GM12878 (cell line): ENCODE measurements at regions not wholly inside any gene's neighbourhood (a gene's known extent, or its start where the extent isn't known, plus 50 kb on each side); places are given as distances from the start of the nearest gene placed in this dataset.

Experiments used
- ATAC-seq: fragments of 200-7000 bp; cut with Tn5 transposase; 3 replicates; pipeline ENCODE4 v1.9.1; 2020; ENCODE audit warnings: mild to moderate bottlenecking, moderate library complexity
- BruUV-seq: library from RNA; stranded (reverse); fragments of 400-500 nt; replicated peaks from 2 replicates; lab custom pipeline; 2021; lab: Mats Ljungman, UMichigan
- CTCF ChIA-PET: fragments of 300-600 bp; sonication (Branson Sonifier 250); formaldehyde crosslinking; extraction: SDS; loops from one replicate; lab custom pipeline; 2021; ENCODE audit warnings: inconsistent platforms; lab: Yijun Ruan, JAX
- POLR2A ChIA-PET: fragments of 350-600 bp; formaldehyde crosslinking; extraction: SDS; loops from one replicate; lab custom pipeline; 2021; ENCODE audit warnings: inconsistent platforms; lab: Charles Lee
- RAD21 ChIA-PET: fragments of 300-600 bp; sonication (Branson Sonifier 250); formaldehyde crosslinking; loops from one replicate; lab custom pipeline; 2023; ENCODE audit warnings: antibody characterized with exemption; ENCODE audit not compliant: unreplicated experiment; lab: Charles Lee
- SMC1A ChIA-PET: fragments of 300-600 bp; sonication (Branson Sonifier 250); formaldehyde crosslinking; loops from one replicate; lab custom pipeline; 2023; ENCODE audit not compliant: unreplicated experiment, uncharacterized antibody; lab: Charles Lee
- DNase-seq: peaks from one replicate; pipeline ENCODE4 v3.0.0-alpha.2; 2011; ENCODE audit warnings: low read depth, low spot score
- FAIRE-seq: peaks from 3 replicates; lab custom pipeline; 2011; peaks lifted over from hg19 to GRCh38; lab: Jason Lieb, UNC
- H2AFZ ChIP-seq: 2 replicates; pipeline ENCODE4 v1.6.0; 2011; ENCODE audit warnings: low read depth, low read length, control low read depth; ENCODE audit not compliant: control insufficient read depth
- H3K27ac ChIP-seq: 2 replicates; pipeline ENCODE4 v1.5.1; 2011; ENCODE audit warnings: control low read depth; ENCODE audit not compliant: control insufficient read depth, insufficient read depth
- H3K27me3 ChIP-seq, 2 experiments: replicated peaks in 1 of 2; 2 replicates each; pipeline versions ENCODE4 v1.6.0 to v1.6.1; 2011; ENCODE audit warnings: low read length in 1 of 2; ENCODE audit not compliant: control insufficient read depth in 2 of 2, insufficient read depth in 2 of 2
- H3K36me3 ChIP-seq, 2 experiments: 2 replicates each; pipeline ENCODE4 v1.5.1; 2011; ENCODE audit warnings: low read length in 1 of 2; ENCODE audit not compliant: control insufficient read depth in 2 of 2, insufficient read depth in 2 of 2
- H3K4me1 ChIP-seq: 2 replicates; pipeline ENCODE4 v1.6.1; 2011; ENCODE audit warnings: mild to moderate bottlenecking, low read length, moderate library complexity, mixed read lengths; ENCODE audit not compliant: control insufficient read depth, insufficient read depth
- H3K4me2 ChIP-seq: 2 replicates; pipeline ENCODE4 v1.6.0; 2011; ENCODE audit warnings: control low read depth; ENCODE audit not compliant: control insufficient read depth, insufficient read depth
- H3K4me3 ChIP-seq: fragments of 200-600 bp; sonication (generic); 2 replicates; pipeline ENCODE4 v1.5.1; 2016
- H3K79me2 ChIP-seq: 2 replicates; pipeline ENCODE4 v1.6.0; 2011; ENCODE audit warnings: low read length; ENCODE audit not compliant: control insufficient read depth, insufficient read depth
- H3K9ac ChIP-seq: 2 replicates; pipeline ENCODE4 v1.8.0; 2011; ENCODE audit warnings: low read length, control low read depth, mixed read lengths; ENCODE audit not compliant: control insufficient read depth, insufficient read depth
- H3K9me3 ChIP-seq: replicated peaks from 3 replicates; pipeline ENCODE4 v1.5.1; 2011; ENCODE audit warnings: mild to moderate bottlenecking, low read length; ENCODE audit not compliant: control insufficient read depth, insufficient read depth
- H4K20me1 ChIP-seq: 2 replicates; pipeline ENCODE4 v1.6.0; 2011; ENCODE audit not compliant: control insufficient read depth, insufficient read depth
- BHLHE40 ChIP-seq, 2 experiments: fragments of 450-650 bp in 1 of 2; IDR thresholded peaks; 2 replicates each; pipeline ENCODE4 v1.6.1; 2011 to 2017; ENCODE audit warnings: low read depth in 2 of 2, borderline replicate concordance in 1 of 2, improper control_type of control experiment in 1 of 2, low read length in 1 of 2, mild to moderate bottlenecking in 1 of 2
- BMI1 ChIP-seq: fragments of 450-650 bp; IDR thresholded peaks from 2 replicates; pipeline ENCODE4 v1.6.1; 2016; ENCODE audit warnings: mild to moderate bottlenecking, moderate library complexity, borderline replicate concordance
- CHD2 ChIP-seq: IDR thresholded peaks from 2 replicates; pipeline ENCODE4 v1.6.1; 2011; ENCODE audit warnings: low read depth, low read length, improper control_type of control experiment, borderline replicate concordance
- CREB1 ChIP-seq: IDR thresholded peaks from 2 replicates; pipeline ENCODE4 v1.6.1; 2012; ENCODE audit warnings: low read depth, mild to moderate bottlenecking, inconsistent platforms
- IRF4 ChIP-seq: IDR thresholded peaks from 2 replicates; pipeline ENCODE4 v1.6.1; 2011; ENCODE audit warnings: low read depth, low read length
- MYC ChIP-seq: IDR thresholded peaks from 2 replicates; pipeline ENCODE4 v1.6.1; 2011; ENCODE audit warnings: mild to moderate bottlenecking, low read length, moderate library complexity, inconsistent platforms; ENCODE audit not compliant: insufficient read depth, insufficient replicate concordance, insufficient read length, severe bottlenecking
- PML ChIP-seq: IDR thresholded peaks from 2 replicates; pipeline ENCODE4 v1.6.1; 2012; ENCODE audit warnings: low read length, inconsistent platforms
- RCOR1 ChIP-seq: conservative IDR thresholded peaks from 2 replicates; pipeline ENCODE4 v1.6.1; 2012; ENCODE audit warnings: low read depth, low read length, improper control_type of control experiment
- SMARCA5 ChIP-seq: fragments of 450-650 bp; IDR thresholded peaks from 2 replicates; pipeline ENCODE4 v1.6.1; 2017; ENCODE audit warnings: mild to moderate bottlenecking
- ZNF24 ChIP-seq: fragments of 450-650 bp; IDR thresholded peaks from 2 replicates; pipeline ENCODE4 v1.6.1; 2017; ENCODE audit warnings: antibody characterized with exemption, mild to moderate bottlenecking
- WGBS: methylation state at CpG from one replicate; pipeline ENCODE4 v1.1.6; 2016; ENCODE audit warnings: low lambda C conversion rate; ENCODE audit not compliant: insufficient replicate concordance, insufficient coverage; ENCODE audit errors: missing lambda C conversion rate; 5-methylcytosine and 5-hydroxymethylcytosine counted together
- in situ Hi-C: fragments of 300-500 bp; cut with MboI; formaldehyde crosslinking; loops from 9 replicates; pipeline ENCODE4 v1.14.3; 2018; ENCODE audit warnings: mixed read lengths
- intact Hi-C: fragments of 100-400 bp; cut with micrococcal nuclease; formaldehyde crosslinking; loops from one replicate; pipeline ENCODE4 v1.14.2; 2022; ENCODE audit not compliant: unreplicated experiment
- TF ChIP-seq, protein P1 (sequence below): IDR thresholded peaks from 2 replicates; pipeline ENCODE4 v1.6.1; 2012; ENCODE audit warnings: improper control_type of control experiment, low read depth, low read length; ENCODE audit not compliant: insufficient replicate concordance
- TF ChIP-seq, protein P2 (sequence below): IDR thresholded peaks from 2 replicates; pipeline ENCODE4 v1.6.1; 2012; ENCODE audit warnings: mild to moderate bottlenecking, low read depth, low read length
- TF ChIP-seq, protein P3 (sequence below): fragments of 450-650 bp; conservative IDR thresholded peaks from 2 replicates; pipeline ENCODE4 v1.6.1; 2017; ENCODE audit warnings: mild to moderate bottlenecking, moderate library complexity

- TF ChIP-seq, protein P1, sequence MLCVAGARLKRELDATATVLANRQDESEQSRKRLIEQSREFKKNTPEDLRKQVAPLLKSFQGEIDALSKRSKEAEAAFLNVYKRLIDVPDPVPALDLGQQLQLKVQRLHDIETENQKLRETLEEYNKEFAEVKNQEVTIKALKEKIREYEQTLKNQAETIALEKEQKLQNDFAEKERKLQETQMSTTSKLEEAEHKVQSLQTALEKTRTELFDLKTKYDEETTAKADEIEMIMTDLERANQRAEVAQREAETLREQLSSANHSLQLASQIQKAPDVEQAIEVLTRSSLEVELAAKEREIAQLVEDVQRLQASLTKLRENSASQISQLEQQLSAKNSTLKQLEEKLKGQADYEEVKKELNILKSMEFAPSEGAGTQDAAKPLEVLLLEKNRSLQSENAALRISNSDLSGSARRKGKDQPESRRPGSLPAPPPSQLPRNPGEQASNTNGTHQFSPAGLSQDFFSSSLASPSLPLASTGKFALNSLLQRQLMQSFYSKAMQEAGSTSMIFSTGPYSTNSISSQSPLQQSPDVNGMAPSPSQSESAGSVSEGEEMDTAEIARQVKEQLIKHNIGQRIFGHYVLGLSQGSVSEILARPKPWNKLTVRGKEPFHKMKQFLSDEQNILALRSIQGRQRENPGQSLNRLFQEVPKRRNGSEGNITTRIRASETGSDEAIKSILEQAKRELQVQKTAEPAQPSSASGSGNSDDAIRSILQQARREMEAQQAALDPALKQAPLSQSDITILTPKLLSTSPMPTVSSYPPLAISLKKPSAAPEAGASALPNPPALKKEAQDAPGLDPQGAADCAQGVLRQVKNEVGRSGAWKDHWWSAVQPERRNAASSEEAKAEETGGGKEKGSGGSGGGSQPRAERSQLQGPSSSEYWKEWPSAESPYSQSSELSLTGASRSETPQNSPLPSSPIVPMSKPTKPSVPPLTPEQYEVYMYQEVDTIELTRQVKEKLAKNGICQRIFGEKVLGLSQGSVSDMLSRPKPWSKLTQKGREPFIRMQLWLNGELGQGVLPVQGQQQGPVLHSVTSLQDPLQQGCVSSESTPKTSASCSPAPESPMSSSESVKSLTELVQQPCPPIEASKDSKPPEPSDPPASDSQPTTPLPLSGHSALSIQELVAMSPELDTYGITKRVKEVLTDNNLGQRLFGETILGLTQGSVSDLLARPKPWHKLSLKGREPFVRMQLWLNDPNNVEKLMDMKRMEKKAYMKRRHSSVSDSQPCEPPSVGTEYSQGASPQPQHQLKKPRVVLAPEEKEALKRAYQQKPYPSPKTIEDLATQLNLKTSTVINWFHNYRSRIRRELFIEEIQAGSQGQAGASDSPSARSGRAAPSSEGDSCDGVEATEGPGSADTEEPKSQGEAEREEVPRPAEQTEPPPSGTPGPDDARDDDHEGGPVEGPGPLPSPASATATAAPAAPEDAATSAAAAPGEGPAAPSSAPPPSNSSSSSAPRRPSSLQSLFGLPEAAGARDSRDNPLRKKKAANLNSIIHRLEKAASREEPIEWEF = no peak
- TF ChIP-seq CREB1 = no peak
- TF ChIP-seq BMI1 = no peak
- no peak for TF ChIP-seq MYC
These were observed 170.4 kb upstream of the HS3ST1 start (continued) for GRCh38 chr4:11599064-11599463.

- Histone ChIP-seq H3K4me2 (no peak overlapping the region), H3K27ac (no peak overlapping the region), H4K20me1 (no peaks in the 10 kb centered on the region), H3K4me3 (no peak overlapping the region), H3K4me1 (no peaks in the 10 kb centered on the region), H3K27me3 (no peaks in the 10 kb centered on the region), H3K36me3 (no peaks in the 10 kb centered on the region), H3K79me2 (no peaks in the 10 kb centered on the region), H3K9me3 (no peaks in the 10 kb centered on the region), H3K9ac (no peak overlapping the region), H2AFZ (no peak overlapping the region)
- BruUV-seq = no TSS peak
- ChIA-PET POLR2A (no interaction called here), RAD21 (interaction anchor here (1.3 kb wide), 1 partner anchor 11 kb away, joined by 3 read pairs; no protein-coding TSS in a partner anchor), CTCF (no interaction called here), SMC1A (interaction anchor here (0.7 kb wide), 1 partner anchor 20 kb away, joined by 3 read pairs; no protein-coding TSS in a partner anchor)
- in situ Hi-C loops (no loop called here), intact Hi-C loops (no loop called here)
- no peak for DNase-seq
- ATAC-seq = no peak
- no peak for FAIRE-seq
- TF ChIP-seq CHD2 (no peak), PML (no peak), SMARCA5 (no peak), RCOR1 (no peak), BHLHE40 (IDR thresholded peaks at IDR 0.05; ENCODE audit: borderline replicate concordance in 1 of 2, low read depth in 2 of 2, low read length in 1 of 2) (no peak), ZNF24 (no peak), IRF4 (no peak)
- TF ChIP-seq, protein P2, sequence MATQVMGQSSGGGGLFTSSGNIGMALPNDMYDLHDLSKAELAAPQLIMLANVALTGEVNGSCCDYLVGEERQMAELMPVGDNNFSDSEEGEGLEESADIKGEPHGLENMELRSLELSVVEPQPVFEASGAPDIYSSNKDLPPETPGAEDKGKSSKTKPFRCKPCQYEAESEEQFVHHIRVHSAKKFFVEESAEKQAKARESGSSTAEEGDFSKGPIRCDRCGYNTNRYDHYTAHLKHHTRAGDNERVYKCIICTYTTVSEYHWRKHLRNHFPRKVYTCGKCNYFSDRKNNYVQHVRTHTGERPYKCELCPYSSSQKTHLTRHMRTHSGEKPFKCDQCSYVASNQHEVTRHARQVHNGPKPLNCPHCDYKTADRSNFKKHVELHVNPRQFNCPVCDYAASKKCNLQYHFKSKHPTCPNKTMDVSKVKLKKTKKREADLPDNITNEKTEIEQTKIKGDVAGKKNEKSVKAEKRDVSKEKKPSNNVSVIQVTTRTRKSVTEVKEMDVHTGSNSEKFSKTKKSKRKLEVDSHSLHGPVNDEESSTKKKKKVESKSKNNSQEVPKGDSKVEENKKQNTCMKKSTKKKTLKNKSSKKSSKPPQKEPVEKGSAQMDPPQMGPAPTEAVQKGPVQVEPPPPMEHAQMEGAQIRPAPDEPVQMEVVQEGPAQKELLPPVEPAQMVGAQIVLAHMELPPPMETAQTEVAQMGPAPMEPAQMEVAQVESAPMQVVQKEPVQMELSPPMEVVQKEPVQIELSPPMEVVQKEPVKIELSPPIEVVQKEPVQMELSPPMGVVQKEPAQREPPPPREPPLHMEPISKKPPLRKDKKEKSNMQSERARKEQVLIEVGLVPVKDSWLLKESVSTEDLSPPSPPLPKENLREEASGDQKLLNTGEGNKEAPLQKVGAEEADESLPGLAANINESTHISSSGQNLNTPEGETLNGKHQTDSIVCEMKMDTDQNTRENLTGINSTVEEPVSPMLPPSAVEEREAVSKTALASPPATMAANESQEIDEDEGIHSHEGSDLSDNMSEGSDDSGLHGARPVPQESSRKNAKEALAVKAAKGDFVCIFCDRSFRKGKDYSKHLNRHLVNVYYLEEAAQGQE = no peak
- TF ChIP-seq, protein P3, sequence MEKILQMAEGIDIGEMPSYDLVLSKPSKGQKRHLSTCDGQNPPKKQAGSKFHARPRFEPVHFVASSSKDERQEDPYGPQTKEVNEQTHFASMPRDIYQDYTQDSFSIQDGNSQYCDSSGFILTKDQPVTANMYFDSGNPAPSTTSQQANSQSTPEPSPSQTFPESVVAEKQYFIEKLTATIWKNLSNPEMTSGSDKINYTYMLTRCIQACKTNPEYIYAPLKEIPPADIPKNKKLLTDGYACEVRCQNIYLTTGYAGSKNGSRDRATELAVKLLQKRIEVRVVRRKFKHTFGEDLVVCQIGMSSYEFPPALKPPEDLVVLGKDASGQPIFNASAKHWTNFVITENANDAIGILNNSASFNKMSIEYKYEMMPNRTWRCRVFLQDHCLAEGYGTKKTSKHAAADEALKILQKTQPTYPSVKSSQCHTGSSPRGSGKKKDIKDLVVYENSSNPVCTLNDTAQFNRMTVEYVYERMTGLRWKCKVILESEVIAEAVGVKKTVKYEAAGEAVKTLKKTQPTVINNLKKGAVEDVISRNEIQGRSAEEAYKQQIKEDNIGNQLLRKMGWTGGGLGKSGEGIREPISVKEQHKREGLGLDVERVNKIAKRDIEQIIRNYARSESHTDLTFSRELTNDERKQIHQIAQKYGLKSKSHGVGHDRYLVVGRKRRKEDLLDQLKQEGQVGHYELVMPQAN = no peak
- 20% methylated on average over 4 of the region's 4 CpGs for WGBS
These were observed 169.9 kb upstream of the HS3ST1 start for GRCh38 chr4:11598591-11598990.
